Naive thymus-derived CD4-positive, alpha-beta T cell (primary cell): ENCODE measurements at regions not wholly inside any gene's neighbourhood (a gene's known extent, or its start where the extent isn't known, plus 50 kb on each side); places are given as distances from the start of the nearest gene placed in this dataset.
"Not testable (repeated sequence)": the region's sequence is repeated elsewhere in the genome, so short reads cannot be mapped to it uniquely, and the experiment has no call there.

ENCODE experiments used
- ATAC-seq: fragments of 150-1000 bp; cut with Tn5 transposase; 2 replicates; pipeline ENCODE4 v1.10.0; 2021; ENCODE audit warnings: mild to moderate bottlenecking, moderate library complexity
- CTCF ChIA-PET: fragments of 350-600 bp; sonication (Branson Sonifier 250); formaldehyde crosslinking; loops from one replicate; lab custom pipeline; 2021; ENCODE audit warnings: antibody characterized with exemption; lab: Charles Lee
- POLR2A ChIA-PET: fragments of 350-600 bp; sonication (Branson Sonifier 250); formaldehyde crosslinking; loops from one replicate; lab custom pipeline; 2021; ENCODE audit warnings: antibody characterized with exemption, inconsistent platforms; lab: Charles Lee
- DNase-seq, 9 donors: peaks; one replicate each; pipeline versions ENCODE4 v3.0.0 to v3.0.0-alpha.2; 2020 to 2022; ENCODE audit warnings: mixed read lengths in 1 of 9
- H3K27ac ChIP-seq: one replicate; pipeline ENCODE4 v1.7.0; 2013; ENCODE audit warnings: mild to moderate bottlenecking, low read depth, low read length, moderate library complexity
- H3K27me3 ChIP-seq, 2 donors: one replicate each; pipeline ENCODE4 v1.7.0; 2013; ENCODE audit warnings: low read length in 2 of 2, mild to moderate bottlenecking in 2 of 2, moderate library complexity in 2 of 2; ENCODE audit not compliant: control insufficient read depth in 2 of 2, insufficient read depth in 2 of 2
- H3K36me3 ChIP-seq, 3 experiments: 1 replicate in 2 of 3; 2 replicates in 1 of 3; pipeline ENCODE4 v1.7.0; 2013; ENCODE audit warnings: low read length in 3 of 3, mild to moderate bottlenecking in 3 of 3, moderate library complexity in 1 of 3; ENCODE audit not compliant: insufficient read depth in 3 of 3, control insufficient read depth in 2 of 3
- H3K4me1 ChIP-seq, 2 donors: one replicate each; pipeline ENCODE4 v1.7.0; 2013; ENCODE audit warnings: low read length in 2 of 2, mild to moderate bottlenecking in 2 of 2, moderate library complexity in 1 of 2; ENCODE audit not compliant: control insufficient read depth in 2 of 2, insufficient read depth in 2 of 2
- H3K4me3 ChIP-seq: 2 replicates; pipeline ENCODE4 v1.7.0; 2013; ENCODE audit warnings: mild to moderate bottlenecking, low read length
- H3K9me3 ChIP-seq, 3 experiments: 1 replicate in 2 of 3; 2 replicates in 1 of 3; pipeline ENCODE4 v1.7.0; 2013; ENCODE audit warnings: low read length in 3 of 3; ENCODE audit not compliant: control insufficient read depth in 2 of 3
- H3K27ac Mint-ChIP-seq, 9 donors: one replicate each; pipeline ENCODE4 v1.8.0; 2020 to 2022; ENCODE audit warnings: mixed read lengths in 9 of 9, mild to moderate bottlenecking in 8 of 9, moderate library complexity in 5 of 9, inconsistent platforms in 2 of 9
- H3K27me3 Mint-ChIP-seq, 5 donors: one replicate each; pipeline ENCODE4 v1.8.0; 2021 to 2022; ENCODE audit warnings: mixed read lengths in 5 of 5, mild to moderate bottlenecking in 1 of 5
- H3K36me3 Mint-ChIP-seq, 5 donors: one replicate each; pipeline ENCODE4 v1.8.0; 2020 to 2022; ENCODE audit warnings: mixed read lengths in 5 of 5, mild to moderate bottlenecking in 3 of 5, inconsistent platforms in 1 of 5
- H3K4me1 Mint-ChIP-seq, 7 donors: one replicate each; pipeline ENCODE4 v1.8.0; 2020 to 2022; ENCODE audit warnings: mixed read lengths in 7 of 7, mild to moderate bottlenecking in 3 of 7, inconsistent platforms in 1 of 7
- H3K4me3 Mint-ChIP-seq, 10 donors: one replicate each; pipeline ENCODE4 v1.8.0; 2020 to 2022; ENCODE audit warnings: mild to moderate bottlenecking in 10 of 10, mixed read lengths in 10 of 10, moderate library complexity in 6 of 10, inconsistent platforms in 2 of 10
- H3K9me3 Mint-ChIP-seq, 11 donors: one replicate each; pipeline ENCODE4 v1.8.0; 2020 to 2022; ENCODE audit warnings: mixed read lengths in 11 of 11, mild to moderate bottlenecking in 4 of 11, inconsistent platforms in 1 of 11, moderate library complexity in 1 of 11
- intact Hi-C, 2 donors: fragments of 100-400 bp; cut with micrococcal nuclease; formaldehyde crosslinking; loops; one replicate each; pipeline ENCODE4 v1.15.1; 2023

DNA sequence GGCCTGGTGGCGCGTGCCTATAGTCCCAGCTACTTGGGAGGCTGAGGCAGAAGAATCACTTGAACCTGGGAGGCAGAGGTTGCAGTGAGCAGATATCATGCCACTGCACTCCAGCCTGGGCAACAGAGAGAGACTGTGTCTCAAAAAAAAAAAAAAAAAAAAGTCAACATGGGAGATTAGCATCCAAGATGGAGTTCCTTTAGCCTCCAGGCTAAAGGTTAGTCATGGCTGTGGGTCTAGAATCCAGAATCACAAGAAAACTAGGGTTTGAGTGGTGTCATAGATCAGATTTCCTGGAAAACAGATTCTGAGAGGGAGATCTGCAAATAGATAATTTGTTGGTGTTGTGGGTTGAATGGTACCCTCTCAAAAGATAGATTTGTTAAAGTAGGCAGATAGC is 117.2 kb downstream of the CD24 start:
- H3K36me3 ChIP-seq, ATAC-seq, H3K4me1 ChIP-seq, POLR2A ChIA-PET, H3K36me3 Mint-ChIP-seq, H3K27ac ChIP-seq, H3K27ac Mint-ChIP-seq, CTCF ChIA-PET, intact Hi-C loops, H3K4me3 Mint-ChIP-seq, DNase-seq, H3K4me3 ChIP-seq, H3K9me3 ChIP-seq, H3K4me1 Mint-ChIP-seq, H3K27me3 ChIP-seq: not testable (repeated sequence)
- peaks cover 2 to 27% (median 7%) of the 10 kb centered on the region in 11 donors for H3K9me3 Mint-ChIP-seq
- H3K27me3 Mint-ChIP-seq: peaks cover 0 to 11% (median 0%) of the 10 kb centered on the region in 5 donors

DNA sequence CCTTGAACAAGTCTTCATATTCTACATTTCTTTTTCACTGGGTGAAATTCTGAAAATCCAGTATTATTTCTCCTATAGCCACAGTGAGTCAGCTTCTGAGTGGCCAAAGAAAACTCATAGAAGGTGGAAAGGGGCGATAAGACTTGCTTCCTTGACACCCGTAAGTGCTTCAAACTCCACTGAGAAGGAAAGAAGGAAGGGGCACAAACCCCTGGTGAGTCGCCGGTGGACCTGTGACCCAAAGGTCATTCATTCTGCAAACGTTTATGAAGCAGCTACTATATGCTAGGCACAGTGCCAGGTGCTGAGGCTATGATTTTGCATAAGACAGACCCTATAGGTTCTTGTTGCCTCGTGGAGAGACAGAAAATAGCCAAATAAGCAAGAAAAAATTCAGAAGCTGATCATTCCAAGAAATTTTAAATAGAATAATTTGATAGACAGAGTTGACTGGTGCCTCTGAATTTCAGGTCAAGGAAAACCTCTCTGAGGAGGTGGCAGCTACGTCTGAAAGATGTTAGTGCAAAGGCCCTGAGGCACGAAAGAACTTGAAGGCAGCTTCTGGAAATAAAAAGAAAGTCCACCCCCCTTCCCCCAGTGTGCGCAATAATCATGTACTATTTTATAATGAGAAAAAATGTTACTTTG is 118.2 kb downstream of the CD24 start:
- no peaks in the 10 kb centered on the region for H3K4me1 Mint-ChIP-seq
- ATAC-seq (no peak), DNase-seq (no peak)
- peaks cover 0 to 8% (median 0%) of the 10 kb centered on the region in 5 donors for H3K27me3 Mint-ChIP-seq
- no peaks in the 10 kb centered on the region for H3K27me3 ChIP-seq
- H3K27ac Mint-ChIP-seq: no peak overlapping the region
- ChIA-PET POLR2A (no interaction called here), CTCF (no interaction called here)
- no peaks in the 10 kb centered on the region for H3K36me3 ChIP-seq
- no peak overlapping the region for H3K4me3 Mint-ChIP-seq
- peaks cover 0 to 22% (median 7%) of the 10 kb centered on the region in 11 donors for H3K9me3 Mint-ChIP-seq
- H3K9me3 ChIP-seq: no peaks in the 10 kb centered on the region
- intact Hi-C loops: no loop called here
- H3K4me3 ChIP-seq: no peak overlapping the region
- H3K27ac ChIP-seq: no peak overlapping the region
- H3K36me3 Mint-ChIP-seq: no peaks in the 10 kb centered on the region
- no peaks in the 10 kb centered on the region for H3K4me1 ChIP-seq

DNA sequence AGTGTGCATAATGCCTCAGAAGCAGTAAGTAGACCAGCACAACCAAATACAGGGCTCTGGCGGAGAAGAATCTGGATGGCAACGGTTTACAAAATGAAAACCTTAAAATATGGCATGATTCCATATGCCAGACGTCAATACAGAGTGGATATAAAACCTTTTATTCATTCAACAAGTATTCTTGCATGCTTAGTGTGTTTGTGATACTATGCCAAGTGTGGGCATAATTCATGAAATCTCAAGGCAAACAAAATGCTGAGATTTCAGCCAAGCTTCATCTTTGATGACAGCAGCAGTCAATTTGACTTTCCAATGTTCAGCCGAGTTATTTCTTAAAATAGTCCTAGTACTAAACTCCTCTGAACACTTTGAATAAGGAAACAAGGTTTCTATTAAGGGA is 119.4 kb downstream of the CD24 start:
- no peak overlapping the region for H3K27ac ChIP-seq
- Mint-ChIP-seq H3K9me3 (peaks cover 0 to 12% (median 3%) of the 10 kb centered on the region in 11 donors), H3K36me3 (no peaks in the 10 kb centered on the region), H3K4me3 (no peak overlapping the region), H3K27me3 (peaks cover 0 to 8% (median 0%) of the 10 kb centered on the region in 5 donors), H3K27ac (no peak overlapping the region), H3K4me1 (no peaks in the 10 kb centered on the region)
- DNase-seq (no peak), ATAC-seq (no peak)
- no peaks in the 10 kb centered on the region for H3K36me3 ChIP-seq
- no peak overlapping the region for H3K4me3 ChIP-seq
- no peaks in the 10 kb centered on the region for H3K9me3 ChIP-seq
- intact Hi-C loops: no loop called here
- H3K4me1 ChIP-seq: no peaks in the 10 kb centered on the region
- H3K27me3 ChIP-seq: no peaks in the 10 kb centered on the region
- CTCF ChIA-PET: no interaction called here
- POLR2A ChIA-PET: no interaction called here

DNA sequence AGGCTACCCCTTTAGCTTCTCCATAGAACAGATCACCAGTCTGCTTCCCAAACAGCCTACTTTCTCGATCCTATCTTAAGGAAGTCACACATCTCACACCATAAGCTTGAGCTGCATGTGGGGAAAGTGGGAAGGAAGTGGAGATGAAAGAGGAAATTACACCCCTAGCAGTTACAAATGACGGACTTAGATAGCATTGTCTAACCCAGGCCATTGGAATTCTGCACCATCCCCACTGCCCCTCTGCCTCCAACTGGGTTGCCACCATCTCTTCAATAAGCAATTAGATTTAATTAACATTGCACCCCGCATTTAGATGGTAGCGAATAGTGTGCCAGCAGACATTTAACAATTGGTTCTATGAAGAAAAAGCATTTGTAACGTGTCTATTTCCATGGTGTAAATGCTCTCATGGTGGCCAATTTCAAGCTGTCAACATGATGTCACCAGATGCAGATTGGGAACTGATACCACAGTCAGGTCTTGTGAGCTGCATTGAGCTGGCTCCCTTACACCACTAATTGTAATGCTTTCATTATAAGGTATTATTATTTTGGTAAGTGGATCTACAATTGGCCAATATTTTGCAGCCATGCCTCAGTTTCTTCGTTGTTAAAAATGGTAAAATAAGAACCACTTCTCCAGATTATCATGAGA is 124.7 kb downstream of the CD24 start:
- peaks cover 0 to 13% (median 7%) of the 10 kb centered on the region in 5 donors for H3K27me3 Mint-ChIP-seq
- H3K4me3 ChIP-seq: no peak overlapping the region
- no peak for ATAC-seq
- H3K36me3 Mint-ChIP-seq: no peaks in the 10 kb centered on the region
- no peaks in the 10 kb centered on the region for H3K27me3 ChIP-seq
- H3K4me1 Mint-ChIP-seq: peaks cover 0 to 2% (median 0%) of the 10 kb centered on the region in 7 donors
- ChIA-PET CTCF (no interaction called here), POLR2A (no interaction called here)
- no peak overlapping the region for H3K4me3 Mint-ChIP-seq
- H3K9me3 Mint-ChIP-seq: peaks cover 0 to 8% (median 0%) of the 10 kb centered on the region in 11 donors
- no peak overlapping the region for H3K27ac Mint-ChIP-seq
- H3K4me1 ChIP-seq: no peaks in the 10 kb centered on the region
- H3K36me3 ChIP-seq: no peaks in the 10 kb centered on the region
- H3K9me3 ChIP-seq: no peaks in the 10 kb centered on the region
- intact Hi-C loops: no loop called here
- DNase-seq: no peak
- no peak overlapping the region for H3K27ac ChIP-seq

DNA sequence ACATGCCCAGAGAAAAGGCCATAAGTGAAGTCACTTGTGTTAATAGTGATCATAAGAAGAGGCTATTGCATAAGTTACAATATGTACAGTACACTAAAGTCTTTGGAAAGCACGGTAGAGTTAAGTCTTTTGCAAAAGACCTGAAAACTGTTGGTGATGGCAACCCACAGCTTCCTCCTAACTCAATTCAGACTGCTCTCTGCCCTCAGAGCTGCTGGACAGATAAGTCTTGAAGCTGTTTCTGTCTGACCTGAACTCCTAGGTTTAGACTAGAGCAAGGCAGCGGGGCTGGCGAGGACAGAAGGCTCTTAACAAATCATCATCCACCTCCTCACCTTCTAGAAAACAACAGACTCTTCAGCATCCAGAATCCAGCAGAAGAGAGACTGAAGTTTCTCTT is 125.4 kb downstream of the CD24 start:
- H3K4me1 ChIP-seq: no peaks in the 10 kb centered on the region
- no peaks in the 10 kb centered on the region for H3K36me3 ChIP-seq
- H3K9me3 ChIP-seq: no peaks in the 10 kb centered on the region
- Mint-ChIP-seq H3K4me3 (no peak overlapping the region), H3K9me3 (peaks cover 0 to 8% (median 0%) of the 10 kb centered on the region in 11 donors), H3K4me1 (peaks cover 0 to 2% (median 0%) of the 10 kb centered on the region in 7 donors), H3K36me3 (no peaks in the 10 kb centered on the region), H3K27ac (no peak overlapping the region), H3K27me3 (peaks cover 0 to 13% (median 5%) of the 10 kb centered on the region in 5 donors)
- ChIA-PET POLR2A (no interaction called here), CTCF (no interaction called here)
- DNase-seq (no peak), ATAC-seq (no peak)
- no peaks in the 10 kb centered on the region for H3K27me3 ChIP-seq
- intact Hi-C loops: no loop called here
- H3K4me3 ChIP-seq: no peak overlapping the region
- H3K27ac ChIP-seq: no peak overlapping the region

DNA sequence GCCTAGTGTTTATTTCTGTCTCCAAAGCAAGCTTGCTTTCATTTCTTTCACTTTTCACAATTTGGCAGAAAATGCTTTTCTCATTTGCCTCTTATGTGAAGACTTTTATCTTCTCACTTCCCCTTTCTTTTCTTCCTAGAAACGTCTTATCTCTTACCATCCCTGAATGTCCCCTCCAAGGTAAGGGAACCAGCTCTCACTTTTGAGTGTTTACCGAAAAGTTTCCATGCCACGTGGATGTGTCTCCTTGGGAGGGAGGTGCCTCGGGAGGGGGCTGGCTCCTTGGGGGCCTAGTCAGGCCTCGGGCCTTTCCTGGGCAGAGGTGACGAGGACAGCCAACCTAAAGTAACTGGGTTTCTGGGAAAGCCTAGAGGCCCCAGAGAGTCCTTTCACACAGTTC is 127.4 kb downstream of the CD24 start:
- Mint-ChIP-seq H3K9me3 (peaks cover 0 to 3% (median 0%) of the 10 kb centered on the region in 11 donors), H3K4me1 (peaks cover 0 to 2% (median 0%) of the 10 kb centered on the region in 7 donors), H3K36me3 (no peaks in the 10 kb centered on the region), H3K27ac (no peak overlapping the region), H3K27me3 (peaks cover 0 to 22% (median 16%) of the 10 kb centered on the region in 5 donors), H3K4me3 (no peak overlapping the region)
- no peak overlapping the region for H3K27ac ChIP-seq
- DNase-seq: no peak
- no peak for ATAC-seq
- no peaks in the 10 kb centered on the region for H3K9me3 ChIP-seq
- no peaks in the 10 kb centered on the region for H3K36me3 ChIP-seq
- intact Hi-C loops: no loop called here
- H3K4me3 ChIP-seq: no peak overlapping the region
- POLR2A ChIA-PET: no interaction called here
- no peaks in the 10 kb centered on the region for H3K4me1 ChIP-seq
- H3K27me3 ChIP-seq: no peaks in the 10 kb centered on the region
- CTCF ChIA-PET: no interaction called here

DNA sequence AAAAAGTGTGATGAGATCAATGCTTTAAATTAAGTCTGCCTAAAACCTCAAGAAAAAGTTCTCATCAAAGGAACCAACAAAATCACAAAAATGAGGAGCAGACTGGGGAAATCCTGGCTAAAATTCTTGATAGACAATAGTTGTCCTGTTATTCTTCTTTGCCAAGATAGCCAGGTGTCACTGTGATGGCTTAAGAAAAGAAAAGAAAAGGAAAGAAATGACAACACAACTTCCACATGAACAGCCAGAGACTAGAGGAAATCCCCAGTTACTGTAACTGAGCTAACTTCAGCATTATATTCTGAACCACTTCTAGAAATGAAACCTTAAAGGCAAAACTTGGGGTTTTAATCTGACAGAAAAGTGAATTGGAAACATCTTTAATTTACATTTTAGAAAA is 129.6 kb downstream of the CD24 start:
- CTCF ChIA-PET: no interaction called here
- DNase-seq (no peak), ATAC-seq (no peak)
- no peak overlapping the region for H3K4me3 Mint-ChIP-seq
- POLR2A ChIA-PET: no interaction called here
- no peaks in the 10 kb centered on the region for H3K36me3 Mint-ChIP-seq
- Histone ChIP-seq H3K27me3 (no peaks in the 10 kb centered on the region), H3K9me3 (no peaks in the 10 kb centered on the region), H3K4me3 (no peak overlapping the region), H3K4me1 (no peaks in the 10 kb centered on the region), H3K36me3 (no peaks in the 10 kb centered on the region), H3K27ac (no peak overlapping the region)
- intact Hi-C loops: no loop called here
- H3K27ac Mint-ChIP-seq: no peak overlapping the region
- H3K9me3 Mint-ChIP-seq: no peaks in the 10 kb centered on the region
- peaks cover 5 to 26% (median 17%) of the 10 kb centered on the region in 5 donors for H3K27me3 Mint-ChIP-seq
- peaks cover 0 to 2% (median 0%) of the 10 kb centered on the region in 7 donors for H3K4me1 Mint-ChIP-seq
